Prostate gland (tissue), 2 donors: ENCODE measurements at regions not wholly inside any gene's neighbourhood (a gene's known extent, or its start where the extent isn't known, plus 50 kb on each side); places are given as distances from the start of the nearest gene placed in this dataset.

ENCODE experiments used
- DNase-seq: peaks from one replicate; pipeline ENCODE4 v3.0.0-alpha.2; 2019; ENCODE audit warnings: low spot score
- H3K27ac ChIP-seq, 2 donors: fragments of 200-600 bp; sonication (generic); 2 replicates each; pipeline ENCODE4 v1.5.1; 2017 to 2019
- H3K27me3 ChIP-seq: fragments of 200-600 bp; sonication (generic); replicated peaks from 2 replicates; pipeline ENCODE4 v1.5.1; 2019; ENCODE audit not compliant: insufficient read depth
- H3K36me3 ChIP-seq, 2 donors: fragments of 200-600 bp; sonication (generic); 1 replicate in 1 of 2; 2 replicates in 1 of 2; pipeline versions ENCODE4 v1.5.1 to v1.8.1; 2017 to 2019
- H3K4me1 ChIP-seq: fragments of 200-600 bp; sonication (generic); replicated peaks from 2 replicates; pipeline ENCODE4 v1.5.1; 2019
- H3K4me3 ChIP-seq, 2 donors: fragments of 200-600 bp; sonication (generic); 2 replicates each; pipeline ENCODE4 v1.5.1; 2017 to 2019
- H3K9me3 ChIP-seq: fragments of 200-600 bp; sonication (generic); 2 replicates; pipeline ENCODE4 v1.5.1; 2017
- POLR2A ChIP-seq: fragments of 450-650 bp; IDR thresholded peaks from one replicate; pipeline ENCODE4 v1.6.1; 2016; ENCODE audit warnings: antibody characterized with exemption, mild to moderate bottlenecking
- POLR2AphosphoS5 ChIP-seq: sonication (generic); formaldehyde crosslinking; IDR thresholded peaks from one replicate; pipeline ENCODE4 v1.6.1; 2017; ENCODE audit warnings: antibody characterized with exemption
- WGBS: methylation state at CpG from one replicate; pipeline ENCODE4 v1.1.5; 2018; 5-methylcytosine and 5-hydroxymethylcytosine counted together
- intact Hi-C: fragments of 100-400 bp; cut with DNase I; formaldehyde crosslinking; loops from one replicate; pipeline ENCODE4 v1.14.2; 2022
- TF ChIP-seq, protein P1 (sequence below), 4 experiments: fragments of 200-600 bp in 2 of 4; fragments of 450-650 bp in 2 of 4; sonication (generic) in 2 of 4; IDR thresholded peaks; 1 replicate in 3 of 4; 2 replicates in 1 of 4; pipeline ENCODE4 v1.5.1; 2016 to 2019; ENCODE audit warnings: antibody characterized with exemption in 4 of 4, mild to moderate bottlenecking in 2 of 4, moderate library complexity in 2 of 4

DNA sequence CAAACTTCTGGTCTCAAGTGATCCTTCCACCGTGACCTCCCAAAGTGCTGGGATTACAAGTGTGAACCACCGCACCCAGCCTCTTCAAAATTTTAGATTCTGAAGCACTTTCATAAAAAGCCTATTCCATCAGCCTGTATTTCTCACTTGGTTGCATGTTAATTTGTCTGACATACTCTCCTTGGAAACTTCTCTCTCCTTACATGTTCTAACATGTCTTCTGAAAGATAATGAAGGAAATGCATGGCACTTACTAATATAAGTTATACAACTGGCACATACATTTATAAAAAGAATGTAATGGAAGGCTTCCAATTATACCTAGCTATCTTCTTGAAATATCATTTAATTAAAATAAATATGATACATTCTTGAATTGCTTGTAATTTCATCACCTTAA, 597.5 kb downstream of the TBC1D32 start:
- Histone ChIP-seq H3K4me1 (no peaks in the 10 kb centered on the region), H3K36me3 (no peaks in the 10 kb centered on the region), H3K4me3 (no peak overlapping the region), H3K27me3 (no peaks in the 10 kb centered on the region), H3K9me3 (no peaks in the 10 kb centered on the region), H3K27ac (no peak overlapping the region)
- intact Hi-C loops, result no loop called here
- DNase-seq, result no peak
- WGBS, result 90% methylated on average over 2 of the region's 2 CpGs
- TF ChIP-seq, protein P1, sequence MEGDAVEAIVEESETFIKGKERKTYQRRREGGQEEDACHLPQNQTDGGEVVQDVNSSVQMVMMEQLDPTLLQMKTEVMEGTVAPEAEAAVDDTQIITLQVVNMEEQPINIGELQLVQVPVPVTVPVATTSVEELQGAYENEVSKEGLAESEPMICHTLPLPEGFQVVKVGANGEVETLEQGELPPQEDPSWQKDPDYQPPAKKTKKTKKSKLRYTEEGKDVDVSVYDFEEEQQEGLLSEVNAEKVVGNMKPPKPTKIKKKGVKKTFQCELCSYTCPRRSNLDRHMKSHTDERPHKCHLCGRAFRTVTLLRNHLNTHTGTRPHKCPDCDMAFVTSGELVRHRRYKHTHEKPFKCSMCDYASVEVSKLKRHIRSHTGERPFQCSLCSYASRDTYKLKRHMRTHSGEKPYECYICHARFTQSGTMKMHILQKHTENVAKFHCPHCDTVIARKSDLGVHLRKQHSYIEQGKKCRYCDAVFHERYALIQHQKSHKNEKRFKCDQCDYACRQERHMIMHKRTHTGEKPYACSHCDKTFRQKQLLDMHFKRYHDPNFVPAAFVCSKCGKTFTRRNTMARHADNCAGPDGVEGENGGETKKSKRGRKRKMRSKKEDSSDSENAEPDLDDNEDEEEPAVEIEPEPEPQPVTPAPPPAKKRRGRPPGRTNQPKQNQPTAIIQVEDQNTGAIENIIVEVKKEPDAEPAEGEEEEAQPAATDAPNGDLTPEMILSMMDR (IDR thresholded peaks at IDR 0.05), result no peak
- TF ChIP-seq POLR2AphosphoS5, result no peak
- no peak for TF ChIP-seq POLR2A

DNA sequence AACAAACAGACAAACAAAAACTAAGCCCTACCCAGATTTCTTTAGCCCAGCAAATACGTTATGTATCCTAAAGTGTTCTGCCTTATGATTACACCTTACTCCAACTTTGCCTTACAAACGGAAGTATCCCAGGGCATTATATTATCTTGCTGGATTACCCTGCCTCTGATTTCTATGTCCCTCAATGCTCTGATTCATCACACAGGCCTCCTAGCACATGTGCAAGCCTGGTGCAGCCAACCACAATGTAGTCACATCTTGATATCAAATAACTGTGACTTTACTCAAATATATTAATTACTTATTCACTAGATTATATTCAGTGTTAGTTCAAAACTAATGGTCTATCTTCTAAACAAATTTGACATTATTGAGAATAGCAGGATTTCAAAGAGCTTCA, 598.6 kb downstream of the TBC1D32 start:
- DNase-seq, result no peak
- TF ChIP-seq POLR2A, result no peak
- no peak for TF ChIP-seq POLR2AphosphoS5
- TF ChIP-seq, protein P1 (IDR thresholded peaks at IDR 0.05), result no peak
- WGBS, result 83% methylated on average over 2 of the region's 2 CpGs
- no peak overlapping the region for H3K27ac ChIP-seq
- no peaks in the 10 kb centered on the region for H3K9me3 ChIP-seq
- intact Hi-C loops, result no loop called here
- no peaks in the 10 kb centered on the region for H3K4me1 ChIP-seq
- no peak overlapping the region for H3K4me3 ChIP-seq
- no peaks in the 10 kb centered on the region for H3K36me3 ChIP-seq
- no peaks in the 10 kb centered on the region for H3K27me3 ChIP-seq

DNA sequence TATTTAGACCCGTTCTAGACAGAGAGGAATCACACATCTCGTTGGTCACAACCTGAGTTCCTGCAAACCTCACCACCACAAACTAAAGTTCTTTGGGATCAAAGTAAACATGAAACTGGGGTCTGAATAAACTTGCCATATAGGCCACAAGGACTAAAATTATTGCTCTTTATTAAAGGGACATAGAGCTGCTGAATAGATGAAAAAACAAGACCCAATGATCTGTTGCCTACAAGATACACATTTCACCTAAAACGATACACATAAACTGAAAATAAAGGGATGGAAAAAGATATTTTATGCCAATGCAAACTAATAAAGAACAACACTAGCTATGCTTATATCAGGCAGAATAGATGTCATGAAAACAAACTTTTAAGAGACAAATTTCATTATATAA, 623.0 kb downstream of the TBC1D32 start:
- no peak for DNase-seq
- no peaks in the 10 kb centered on the region for H3K27me3 ChIP-seq
- 92% methylated on average over 3 of the region's 3 CpGs for WGBS
- H3K9me3 ChIP-seq, result no peaks in the 10 kb centered on the region
- TF ChIP-seq, protein P1 (IDR thresholded peaks at IDR 0.05), result no peak
- TF ChIP-seq POLR2AphosphoS5, result no peak
- TF ChIP-seq POLR2A, result no peak
- H3K27ac ChIP-seq, result no peak overlapping the region
- H3K36me3 ChIP-seq, result no peaks in the 10 kb centered on the region
- no peaks in the 10 kb centered on the region for H3K4me1 ChIP-seq
- intact Hi-C loops, result no loop called here
- no peak overlapping the region for H3K4me3 ChIP-seq

DNA sequence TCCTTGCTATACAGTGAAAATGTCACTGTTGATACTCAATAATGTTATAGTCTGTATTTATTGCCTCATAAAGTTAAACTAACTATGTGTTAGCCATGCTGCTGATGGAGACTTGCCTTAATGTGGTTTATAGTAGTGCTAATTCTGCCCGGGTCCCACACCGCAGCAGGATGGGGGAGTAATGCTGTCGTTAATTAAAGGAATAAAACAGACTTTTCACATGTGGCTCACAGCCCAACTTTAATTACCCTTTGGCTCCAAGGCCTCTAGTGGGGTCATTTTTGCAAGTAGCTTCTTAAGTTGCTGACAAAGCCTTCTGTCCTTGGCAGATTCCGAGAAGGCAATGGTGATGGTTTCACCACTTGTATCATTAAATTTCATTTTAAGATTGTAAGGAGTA, 634.3 kb downstream of the TBC1D32 start:
- Histone ChIP-seq H3K4me3 (no peak overlapping the region), H3K4me1 (no peaks in the 10 kb centered on the region), H3K36me3 (no peaks in the 10 kb centered on the region), H3K27ac (no peak overlapping the region), H3K27me3 (no peaks in the 10 kb centered on the region), H3K9me3 (no peaks in the 10 kb centered on the region)
- TF ChIP-seq, protein P1 (IDR thresholded peaks at IDR 0.05), result no peak
- no peak for TF ChIP-seq POLR2A
- no peak for TF ChIP-seq POLR2AphosphoS5
- 26% methylated on average over 4 of the region's 4 CpGs for WGBS
- DNase-seq, result no peak
- intact Hi-C loops, result no loop called here

DNA sequence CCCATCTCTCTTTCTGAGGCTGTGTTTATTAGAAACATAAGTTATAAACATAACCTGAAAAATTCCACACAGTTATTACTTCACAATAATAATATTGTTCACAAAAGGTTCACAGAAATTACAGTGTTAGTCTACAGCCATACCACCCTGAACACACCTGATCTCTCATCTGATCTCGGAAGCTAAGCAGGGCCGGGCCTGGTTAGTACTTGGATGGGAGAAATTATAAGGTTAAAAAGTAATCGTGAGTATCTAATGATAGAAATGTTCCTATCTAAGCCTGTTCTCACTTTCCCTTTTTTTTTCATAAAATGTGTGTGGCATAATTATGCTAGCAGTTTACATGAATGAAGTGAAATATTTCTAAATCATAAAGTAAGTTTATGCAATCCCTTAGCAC, 647.8 kb downstream of the TBC1D32 start:
- Histone ChIP-seq H3K27ac (no peak overlapping the region), H3K27me3 (no peaks in the 10 kb centered on the region), H3K4me1 (no peaks in the 10 kb centered on the region), H3K4me3 (no peak overlapping the region), H3K9me3 (no peaks in the 10 kb centered on the region), H3K36me3 (no peaks in the 10 kb centered on the region)
- no peak for DNase-seq
- intact Hi-C loops, result no loop called here
- TF ChIP-seq, protein P1 (IDR thresholded peaks at IDR 0.05), result no peak
- TF ChIP-seq POLR2AphosphoS5 (no peak), POLR2A (no peak)
- WGBS, result 92% methylated on average over 3 of the region's 3 CpGs
